ENCODE measurements at regions not wholly inside any gene's neighbourhood (a gene's known extent, or its start where the extent isn't known, plus 50 kb on each side); places are given as distances from the start of the nearest gene placed in this dataset.
A peak's percentile ranks its signal among the peaks of the same experiment; 100 is the strongest.
"Not testable (repeated sequence)": the region's sequence is repeated elsewhere in the genome, so short reads cannot be mapped to it uniquely, and the experiment has no call there.

DNA sequence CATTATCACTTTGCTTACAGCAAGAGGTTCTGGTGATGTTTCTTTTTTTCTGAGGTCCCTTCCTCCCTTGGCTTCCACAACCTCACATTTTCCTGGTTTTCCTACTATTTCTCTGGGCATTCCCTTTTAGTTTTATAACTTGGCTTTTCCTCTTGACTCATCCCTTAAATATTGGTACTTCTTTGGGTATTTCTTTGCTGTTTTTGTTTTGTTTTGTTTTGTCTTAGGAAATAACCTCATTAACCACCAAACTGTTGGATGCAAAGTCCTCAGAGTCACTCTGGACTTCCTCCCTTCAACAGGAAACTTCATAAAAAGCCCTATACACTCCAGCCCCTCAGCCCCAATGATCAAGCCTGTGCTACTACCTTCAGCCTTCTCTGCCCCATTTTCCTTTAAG lies 211.1 kb downstream of the DUSP10 start:
- DNase-seq, result no peak
- in situ Hi-C loops (cut with HindIII; ENCODE audit: low pct_ligation_motif_present, low sequenced_read_pairs), result no loop called here
- Histone ChIP-seq H3K4me3 (ENCODE audit: low read depth, low read length) (no peak overlapping the region), H3K36me3 (replicated peaks) (no peaks in the 10 kb centered on the region), H3K27ac (no peak overlapping the region), H3K27me3 (replicated peaks) (no peaks in the 10 kb centered on the region)
- no peak for TF ChIP-seq CTCF (IDR thresholded peaks at IDR 0.05; ENCODE audit: low read depth, low read length, missing control alignments)

DNA sequence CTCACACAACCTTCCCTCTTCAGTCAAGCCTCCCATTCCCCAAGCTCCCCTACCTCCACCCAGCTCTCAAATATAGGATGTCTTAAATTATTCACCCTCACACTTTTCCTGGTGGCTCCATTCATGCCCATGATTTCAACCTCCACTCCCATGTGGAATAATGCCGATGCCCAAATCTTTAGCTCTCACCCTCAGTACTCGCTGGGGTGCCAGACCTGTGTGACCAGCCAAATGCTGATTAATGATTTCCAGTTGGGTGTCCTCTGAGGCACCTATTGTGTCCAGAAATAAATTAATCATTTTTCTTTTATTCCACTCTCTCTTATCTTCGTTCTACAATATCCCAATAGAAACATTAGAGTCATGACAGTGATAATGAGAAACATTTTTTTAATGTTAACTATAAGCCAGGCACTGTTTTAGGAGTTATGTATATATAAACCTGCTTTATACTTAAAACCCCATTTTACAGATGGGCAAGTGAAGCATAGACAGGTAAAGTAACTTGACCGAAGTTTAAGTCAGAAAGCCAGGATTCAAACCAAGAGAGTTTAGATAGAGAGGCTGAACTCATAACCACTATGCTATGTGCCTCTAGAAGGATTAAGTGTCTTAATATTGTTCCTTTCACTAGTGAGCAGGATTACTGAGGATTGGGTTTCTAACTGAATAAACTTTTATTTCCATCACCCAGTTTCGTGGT lies 209.7 kb downstream of the DUSP10 start:
- in situ Hi-C loops (cut with HindIII; ENCODE audit: low pct_ligation_motif_present, low sequenced_read_pairs), result no loop called here
- Histone ChIP-seq H3K4me3 (ENCODE audit: low read depth, low read length) (no peak overlapping the region), H3K27ac (no peak overlapping the region), H3K27me3 (replicated peaks) (no peaks in the 10 kb centered on the region), H3K36me3 (replicated peaks) (no peaks in the 10 kb centered on the region)
- DNase-seq, result no peak
- no peak for TF ChIP-seq CTCF (IDR thresholded peaks at IDR 0.05; ENCODE audit: low read depth, low read length, missing control alignments)

- H3K4me3 ChIP-seq (ENCODE audit: low read depth, low read length), result no peak overlapping the region
- no peak for DNase-seq
- no peaks in the 10 kb centered on the region for H3K36me3 ChIP-seq (replicated peaks)
- TF ChIP-seq CTCF (IDR thresholded peaks at IDR 0.05; ENCODE audit: low read depth, low read length, missing control alignments), result no peak
- no peak overlapping the region for H3K27ac ChIP-seq
- in situ Hi-C loops (cut with HindIII; ENCODE audit: low pct_ligation_motif_present, low sequenced_read_pairs), result no loop called here
- no peaks in the 10 kb centered on the region for H3K27me3 ChIP-seq (replicated peaks)
These were observed 200.6 kb downstream of the DUSP10 start for GRCh38 chr1:221541296-221541695.

DNA sequence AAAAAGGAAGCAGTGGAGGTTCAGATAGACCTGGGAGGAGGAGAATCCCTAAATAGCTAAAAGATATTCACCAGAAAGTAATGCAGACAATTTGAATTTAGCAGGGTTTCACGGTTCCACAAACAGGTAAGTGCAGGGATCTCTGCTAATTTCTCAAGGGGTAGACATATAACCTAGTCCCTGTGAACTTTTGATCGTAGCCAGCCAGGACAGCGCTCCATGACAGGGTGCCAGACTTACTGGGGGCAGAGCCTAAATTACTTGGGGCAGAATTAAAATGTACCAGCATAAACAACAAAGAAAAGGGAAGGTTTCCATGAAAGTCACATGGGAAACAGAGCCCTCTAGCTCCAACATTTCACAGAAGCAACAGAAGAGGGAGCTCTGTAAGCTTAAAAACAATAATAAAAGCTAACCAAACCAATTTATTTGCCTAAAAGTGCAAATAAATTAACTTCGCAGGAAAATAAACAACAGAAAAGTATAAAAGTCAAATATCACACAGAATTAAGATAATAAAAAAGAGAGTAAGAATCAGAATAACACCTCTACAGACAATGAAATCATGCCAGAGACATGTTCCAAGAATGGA lies 198.3 kb downstream of the DUSP10 start:
- TF ChIP-seq CTCF (IDR thresholded peaks at IDR 0.05; ENCODE audit: low read depth, low read length, missing control alignments), result peak; percentile 60
- H3K27ac ChIP-seq, result no peak overlapping the region
- peak; percentile 18 for DNase-seq
- in situ Hi-C loops (cut with HindIII; ENCODE audit: low pct_ligation_motif_present, low sequenced_read_pairs), result no loop called here
- H3K27me3 ChIP-seq (replicated peaks), result no peaks in the 10 kb centered on the region
- no peak overlapping the region for H3K4me3 ChIP-seq (ENCODE audit: low read depth, low read length)
- H3K36me3 ChIP-seq (replicated peaks), result no peaks in the 10 kb centered on the region

- no peak overlapping the region for H3K4me3 ChIP-seq (ENCODE audit: low read depth, low read length)
- no peak overlapping the region for H3K27ac ChIP-seq
- H3K36me3 ChIP-seq (replicated peaks), result no peaks in the 10 kb centered on the region
- in situ Hi-C loops (cut with HindIII; ENCODE audit: low pct_ligation_motif_present, low sequenced_read_pairs), result no loop called here
- TF ChIP-seq CTCF (IDR thresholded peaks at IDR 0.05; ENCODE audit: low read depth, low read length, missing control alignments), result no peak
- H3K27me3 ChIP-seq (replicated peaks), result no peaks in the 10 kb centered on the region
- DNase-seq, result no peak
These were observed 192.9 kb downstream of the DUSP10 start for GRCh38 chr1:221548942-221549341.

DNA sequence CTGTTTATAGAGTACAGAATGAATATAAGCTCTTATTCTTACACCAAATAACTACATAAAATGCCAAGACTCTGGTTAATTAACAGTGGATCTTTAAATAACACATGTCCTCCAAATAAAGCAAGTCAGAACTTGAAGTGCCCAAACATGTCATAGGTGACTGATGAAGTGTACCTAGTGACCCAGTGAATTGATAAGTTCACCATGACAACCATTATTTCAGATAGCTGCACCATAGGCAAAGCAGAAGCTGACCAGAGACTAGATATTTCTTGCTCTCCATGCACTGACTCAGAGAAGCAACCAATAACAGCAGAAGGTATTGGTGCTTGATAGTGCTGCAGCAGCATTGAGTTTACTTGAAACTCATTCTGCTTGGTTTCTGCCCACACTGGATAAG lies 192.1 kb downstream of the DUSP10 start:
- DNase-seq, result no peak
- H3K27me3 ChIP-seq (replicated peaks), result no peaks in the 10 kb centered on the region
- no peaks in the 10 kb centered on the region for H3K36me3 ChIP-seq (replicated peaks)
- no peak overlapping the region for H3K27ac ChIP-seq
- in situ Hi-C loops (cut with HindIII; ENCODE audit: low pct_ligation_motif_present, low sequenced_read_pairs), result no loop called here
- no peak for TF ChIP-seq CTCF (IDR thresholded peaks at IDR 0.05; ENCODE audit: low read depth, low read length, missing control alignments)
- H3K4me3 ChIP-seq (ENCODE audit: low read depth, low read length), result no peak overlapping the region

GRCh38 chr1:221552792-221553191 lies 189.1 kb downstream of the DUSP10 start:
- H3K4me3 ChIP-seq (ENCODE audit: low read depth, low read length); H3K27me3 ChIP-seq (replicated peaks); DNase-seq; in situ Hi-C loops (cut with HindIII; ENCODE audit: low pct_ligation_motif_present, low sequenced_read_pairs); H3K27ac ChIP-seq; H3K36me3 ChIP-seq (replicated peaks): not testable (repeated sequence)
